ENCODE measurements at regions not wholly inside any gene's neighbourhood (a gene's known extent, or its start where the extent isn't known, plus 50 kb on each side); places are given as distances from the start of the nearest gene placed in this dataset.

- no peak for DNase-seq
- H3K9me3 Mint-ChIP-seq: no peaks in the 10 kb centered on the region
- H3K27ac Mint-ChIP-seq: no peak overlapping the region
- peaks cover 8% of the 10 kb centered on the region for H3K4me1 Mint-ChIP-seq
- H3K4me3 Mint-ChIP-seq: no peak overlapping the region
- TF ChIP-seq CTCF (IDR thresholded peaks at IDR 0.05): no peak
- H3K27me3 Mint-ChIP-seq (ENCODE audit: low read depth, poor library complexity): peaks cover 6% of the 10 kb centered on the region
- H3K36me3 Mint-ChIP-seq (ENCODE audit: low read depth): no peaks in the 10 kb centered on the region
These were observed 130.7 kb upstream of the PRMT6 start for GRCh38 chr1:106925750-106926149.

DNA sequence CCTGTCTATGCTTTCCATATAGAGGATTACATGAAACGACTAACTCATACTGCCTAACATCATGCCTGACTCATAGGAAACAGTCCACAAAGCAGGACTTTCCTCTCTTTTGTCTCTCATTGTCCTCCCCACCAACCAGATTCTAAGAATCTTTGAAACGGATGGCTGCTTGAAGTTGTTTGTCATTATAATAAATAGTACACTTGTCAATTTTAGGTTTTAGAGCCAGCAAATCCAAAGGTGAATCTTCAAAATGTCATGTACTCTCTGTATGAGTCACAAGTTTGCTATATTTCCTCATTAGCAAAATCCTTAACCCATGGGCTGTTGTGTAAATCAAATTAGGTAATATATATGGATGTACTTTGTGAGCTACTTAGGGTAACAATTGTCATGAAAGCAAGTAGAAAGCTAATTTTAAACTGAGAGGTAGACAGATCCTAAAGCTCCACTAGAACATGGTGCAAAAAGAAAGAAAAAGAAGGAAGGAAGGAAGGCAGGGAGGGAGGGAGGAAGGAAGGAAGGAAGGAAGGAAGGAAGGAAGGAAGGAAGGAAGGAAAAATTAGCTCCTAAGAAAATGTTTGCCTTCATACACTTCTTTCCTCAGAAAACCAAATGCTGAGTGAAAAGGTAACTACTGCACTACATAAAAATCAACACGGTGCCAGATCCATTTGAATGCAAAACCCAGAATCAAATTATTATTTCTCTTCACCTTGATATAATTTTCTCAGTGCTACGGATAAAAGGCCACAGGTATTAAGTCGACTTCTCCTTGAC, 129.5 kb upstream of the PRMT6 start:
- Mint-ChIP-seq H3K36me3 (ENCODE audit: low read depth) (no peaks in the 10 kb centered on the region), H3K4me3 (no peak overlapping the region), H3K9me3 (no peaks in the 10 kb centered on the region), H3K27ac (no peak overlapping the region), H3K4me1 (peaks cover 8% of the 10 kb centered on the region), H3K27me3 (ENCODE audit: low read depth, poor library complexity) (peaks cover 6% of the 10 kb centered on the region)
- no peak for DNase-seq
- TF ChIP-seq CTCF (IDR thresholded peaks at IDR 0.05): no peak

DNA sequence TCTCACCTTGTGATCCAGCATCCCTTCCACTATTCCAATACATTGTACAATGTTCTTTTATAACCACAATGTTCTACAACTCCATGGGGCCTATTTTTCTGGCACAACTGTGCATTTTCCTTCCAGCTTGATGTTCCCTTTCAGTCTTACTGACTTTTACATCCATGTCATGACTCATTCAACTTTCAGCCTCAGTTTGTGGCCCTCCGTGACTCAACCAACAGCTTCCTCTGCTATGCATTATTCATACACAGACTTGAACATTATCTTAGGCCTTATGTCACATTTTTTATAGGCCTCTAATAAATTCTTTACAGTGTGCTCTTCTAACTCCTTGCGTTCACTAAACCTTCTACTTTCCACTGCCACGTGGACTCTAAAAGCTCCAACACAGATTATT, 119.4 kb upstream of the PRMT6 start:
- no peak for DNase-seq
- H3K4me3 Mint-ChIP-seq: no peak overlapping the region
- no peaks in the 10 kb centered on the region for H3K36me3 Mint-ChIP-seq (ENCODE audit: low read depth)
- no peaks in the 10 kb centered on the region for H3K27me3 Mint-ChIP-seq (ENCODE audit: low read depth, poor library complexity)
- no peak overlapping the region for H3K27ac Mint-ChIP-seq
- no peaks in the 10 kb centered on the region for H3K9me3 Mint-ChIP-seq
- TF ChIP-seq CTCF (IDR thresholded peaks at IDR 0.05): no peak
- H3K4me1 Mint-ChIP-seq: no peaks in the 10 kb centered on the region

- no peak for TF ChIP-seq CTCF (IDR thresholded peaks at IDR 0.05)
- Mint-ChIP-seq H3K36me3 (ENCODE audit: low read depth) (no peaks in the 10 kb centered on the region), H3K27me3 (ENCODE audit: low read depth, poor library complexity) (peaks cover 3% of the 10 kb centered on the region), H3K27ac (no peak overlapping the region), H3K4me3 (no peak overlapping the region), H3K4me1 (peaks cover 6% of the 10 kb centered on the region), H3K9me3 (no peaks in the 10 kb centered on the region)
- DNase-seq: no peak
These were observed 111.8 kb upstream of the PRMT6 start for GRCh38 chr1:106944721-106945120.

GRCh38 chr1:106952776-106953175, 103.7 kb upstream of the PRMT6 start:
- Mint-ChIP-seq H3K27ac (no peak overlapping the region), H3K9me3 (no peaks in the 10 kb centered on the region), H3K4me3 (no peak overlapping the region)

More at GRCh38 chr1:106952776-106953175, 103.7 kb upstream of the PRMT6 start:
- Mint-ChIP-seq H3K36me3 (ENCODE audit: low read depth) (no peaks in the 10 kb centered on the region), H3K27me3 (ENCODE audit: low read depth, poor library complexity) (no peaks in the 10 kb centered on the region), H3K4me1 (no peaks in the 10 kb centered on the region)
- no peak for DNase-seq
- no peak for TF ChIP-seq CTCF (IDR thresholded peaks at IDR 0.05)

Data from nephron progenitor cell (in vitro differentiated cells).